ENCODE measurements at regions not wholly inside any gene's neighbourhood (a gene's known extent, or its start where the extent isn't known, plus 50 kb on each side); places are given as distances from the start of the nearest gene placed in this dataset.

GRCh38 chr3:187849016-187849654 lies 103.9 kb upstream of the BCL6 start:
- TF ChIP-seq RCOR1 (IDR thresholded peaks at IDR 0.05; ENCODE audit: insufficient replicate concordance, low read length) (no peak), RFX5 (IDR thresholded peaks at IDR 0.05; ENCODE audit: low read depth, low read length) (no peak), CTCF (conservative IDR thresholded peaks at IDR 0.05; ENCODE audit: low read depth, low read length) (no peak), USF2 (IDR thresholded peaks at IDR 0.05; ENCODE audit: low read depth, low read length) (no peak), POLR2A (IDR thresholded peaks at IDR 0.05; ENCODE audit: low read depth, low read length) (no peak), MAZ (IDR thresholded peaks at IDR 0.05; ENCODE audit: borderline replicate concordance, low read depth, low read length) (no peak)

Measured in IMR-90 (cell line).